ENCODE measurements at regions not wholly inside any gene's neighbourhood (a gene's known extent, or its start where the extent isn't known, plus 50 kb on each side); places are given as distances from the start of the nearest gene placed in this dataset.

DNA sequence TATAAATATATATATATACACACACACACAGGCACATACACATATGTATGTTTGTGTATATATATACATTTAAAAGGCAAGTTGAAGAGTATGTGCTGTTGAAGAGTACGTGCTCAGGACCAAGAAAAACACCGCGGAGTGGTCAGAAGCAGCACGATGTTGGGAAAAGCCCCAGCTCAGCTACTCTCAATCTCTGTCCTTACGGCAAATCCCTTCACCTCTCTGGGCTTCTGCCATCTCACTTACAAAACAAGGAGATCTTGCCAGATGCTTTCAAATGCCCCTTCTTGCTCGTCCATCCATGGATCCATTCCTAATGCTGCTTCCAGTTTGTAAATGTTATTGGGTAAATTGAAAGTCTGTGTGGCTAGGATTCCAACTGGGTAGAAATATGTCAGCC lies 333.9 kb downstream of the BCL11A start:
- TF ChIP-seq, protein P1, sequence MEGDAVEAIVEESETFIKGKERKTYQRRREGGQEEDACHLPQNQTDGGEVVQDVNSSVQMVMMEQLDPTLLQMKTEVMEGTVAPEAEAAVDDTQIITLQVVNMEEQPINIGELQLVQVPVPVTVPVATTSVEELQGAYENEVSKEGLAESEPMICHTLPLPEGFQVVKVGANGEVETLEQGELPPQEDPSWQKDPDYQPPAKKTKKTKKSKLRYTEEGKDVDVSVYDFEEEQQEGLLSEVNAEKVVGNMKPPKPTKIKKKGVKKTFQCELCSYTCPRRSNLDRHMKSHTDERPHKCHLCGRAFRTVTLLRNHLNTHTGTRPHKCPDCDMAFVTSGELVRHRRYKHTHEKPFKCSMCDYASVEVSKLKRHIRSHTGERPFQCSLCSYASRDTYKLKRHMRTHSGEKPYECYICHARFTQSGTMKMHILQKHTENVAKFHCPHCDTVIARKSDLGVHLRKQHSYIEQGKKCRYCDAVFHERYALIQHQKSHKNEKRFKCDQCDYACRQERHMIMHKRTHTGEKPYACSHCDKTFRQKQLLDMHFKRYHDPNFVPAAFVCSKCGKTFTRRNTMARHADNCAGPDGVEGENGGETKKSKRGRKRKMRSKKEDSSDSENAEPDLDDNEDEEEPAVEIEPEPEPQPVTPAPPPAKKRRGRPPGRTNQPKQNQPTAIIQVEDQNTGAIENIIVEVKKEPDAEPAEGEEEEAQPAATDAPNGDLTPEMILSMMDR (IDR thresholded peaks at IDR 0.05), result no peak
- no peak for TF ChIP-seq POLR2A (IDR thresholded peaks at IDR 0.05)
